ENCODE measurements at regions not wholly inside any gene's neighbourhood (a gene's known extent, or its start where the extent isn't known, plus 50 kb on each side); places are given as distances from the start of the nearest gene placed in this dataset.
A peak's percentile ranks its signal among the peaks of the same experiment; 100 is the strongest.
"Not testable (repeated sequence)": the region's sequence is repeated elsewhere in the genome, so short reads cannot be mapped to it uniquely, and the experiment has no call there.

GRCh38 chr1:199832451-199832850 is 195.1 kb upstream of the NR5A2 start:
- no peak overlapping the region for H3K4me3 ChIP-seq (ENCODE audit: low read length)
- WGBS (ENCODE audit: insufficient coverage, low lambda C conversion rate): 60% methylated on average over 1 of the region's 2 CpGs
- no peaks in the 10 kb centered on the region for H3K27me3 ChIP-seq (ENCODE audit: control insufficient read depth, insufficient read depth, low read length)
- H3K4me1 ChIP-seq (ENCODE audit: control insufficient read depth, insufficient read depth, low read length): no peaks in the 10 kb centered on the region
- DNase-seq: no peak
- peaks cover 4% of the 10 kb centered on the region for H3K9me3 ChIP-seq (ENCODE audit: control insufficient read depth, low read depth, low read length)
- no peak overlapping the region for H3K27ac ChIP-seq (ENCODE audit: low read length)
- no peaks in the 10 kb centered on the region for H3K36me3 ChIP-seq (ENCODE audit: control insufficient read depth, insufficient read depth, low read length)

- no CpG with 5 or more reads among the region's 1 CpG for WGBS (ENCODE audit: insufficient coverage, low lambda C conversion rate)
- no peak for DNase-seq
- peaks cover 4% of the 10 kb centered on the region for H3K9me3 ChIP-seq (ENCODE audit: control insufficient read depth, low read depth, low read length)
- no peaks in the 10 kb centered on the region for H3K36me3 ChIP-seq (ENCODE audit: control insufficient read depth, insufficient read depth, low read length)
- no peak overlapping the region for H3K4me3 ChIP-seq (ENCODE audit: low read length)
- no peaks in the 10 kb centered on the region for H3K27me3 ChIP-seq (ENCODE audit: control insufficient read depth, insufficient read depth, low read length)
- H3K4me1 ChIP-seq (ENCODE audit: control insufficient read depth, insufficient read depth, low read length): no peaks in the 10 kb centered on the region
- no peak overlapping the region for H3K27ac ChIP-seq (ENCODE audit: low read length)
Observed at GRCh38 chr1:199834711-199835110, 192.8 kb upstream of the NR5A2 start.

- no peaks in the 10 kb centered on the region for H3K4me1 ChIP-seq (ENCODE audit: control insufficient read depth, insufficient read depth, low read length)
- no peaks in the 10 kb centered on the region for H3K36me3 ChIP-seq (ENCODE audit: control insufficient read depth, insufficient read depth, low read length)
- H3K9me3 ChIP-seq (ENCODE audit: control insufficient read depth, low read depth, low read length): peaks cover 4% of the 10 kb centered on the region
- no peak overlapping the region for H3K27ac ChIP-seq (ENCODE audit: low read length)
- no peaks in the 10 kb centered on the region for H3K27me3 ChIP-seq (ENCODE audit: control insufficient read depth, insufficient read depth, low read length)
- H3K4me3 ChIP-seq (ENCODE audit: low read length): no peak overlapping the region
- 100% methylated on average over 1 of the region's 2 CpGs for WGBS (ENCODE audit: insufficient coverage, low lambda C conversion rate)
- no peak for DNase-seq
Observed at GRCh38 chr1:199836430-199836829, 191.1 kb upstream of the NR5A2 start.

GRCh38 chr1:199837321-199837720 is 190.2 kb upstream of the NR5A2 start:
- H3K36me3 ChIP-seq (ENCODE audit: control insufficient read depth, insufficient read depth, low read length): no peaks in the 10 kb centered on the region
- WGBS (ENCODE audit: insufficient coverage, low lambda C conversion rate): 100% methylated on average over 1 of the region's 1 CpG
- H3K9me3 ChIP-seq (ENCODE audit: control insufficient read depth, low read depth, low read length): peaks cover 4% of the 10 kb centered on the region
- no peaks in the 10 kb centered on the region for H3K27me3 ChIP-seq (ENCODE audit: control insufficient read depth, insufficient read depth, low read length)
- no peak overlapping the region for H3K4me3 ChIP-seq (ENCODE audit: low read length)
- DNase-seq: no peak
- no peaks in the 10 kb centered on the region for H3K4me1 ChIP-seq (ENCODE audit: control insufficient read depth, insufficient read depth, low read length)
- H3K27ac ChIP-seq (ENCODE audit: low read length): no peak overlapping the region

GRCh38 chr1:199839608-199840007 is 187.9 kb upstream of the NR5A2 start:
- not testable (repeated sequence) for H3K27me3 ChIP-seq (ENCODE audit: control insufficient read depth, insufficient read depth, low read length); H3K27ac ChIP-seq (ENCODE audit: low read length); H3K4me3 ChIP-seq (ENCODE audit: low read length); H3K9me3 ChIP-seq (ENCODE audit: control insufficient read depth, low read depth, low read length); H3K4me1 ChIP-seq (ENCODE audit: control insufficient read depth, insufficient read depth, low read length); H3K36me3 ChIP-seq (ENCODE audit: control insufficient read depth, insufficient read depth, low read length); DNase-seq
- 92% methylated on average over 2 of the region's 8 CpGs for WGBS (ENCODE audit: insufficient coverage, low lambda C conversion rate)

- H3K27ac ChIP-seq (ENCODE audit: low read length); H3K4me1 ChIP-seq (ENCODE audit: control insufficient read depth, insufficient read depth, low read length); H3K36me3 ChIP-seq (ENCODE audit: control insufficient read depth, insufficient read depth, low read length); H3K9me3 ChIP-seq (ENCODE audit: control insufficient read depth, low read depth, low read length); DNase-seq; H3K27me3 ChIP-seq (ENCODE audit: control insufficient read depth, insufficient read depth, low read length); H3K4me3 ChIP-seq (ENCODE audit: low read length): not testable (repeated sequence)
- WGBS (ENCODE audit: insufficient coverage, low lambda C conversion rate): no CpG with 5 or more reads among the region's 2 CpGs
Observed at GRCh38 chr1:199843096-199843495, 184.4 kb upstream of the NR5A2 start.

- Histone ChIP-seq H3K36me3 (ENCODE audit: control insufficient read depth, insufficient read depth, low read length) (no peaks in the 10 kb centered on the region), H3K27me3 (ENCODE audit: control insufficient read depth, insufficient read depth, low read length) (no peaks in the 10 kb centered on the region), H3K4me1 (ENCODE audit: control insufficient read depth, insufficient read depth, low read length) (no peaks in the 10 kb centered on the region), H3K9me3 (ENCODE audit: control insufficient read depth, low read depth, low read length) (no peaks in the 10 kb centered on the region), H3K4me3 (ENCODE audit: low read length) (no peak overlapping the region), H3K27ac (ENCODE audit: low read length) (no peak overlapping the region)
- WGBS (ENCODE audit: insufficient coverage, low lambda C conversion rate): 32% methylated on average over 2 of the region's 2 CpGs
- DNase-seq: no peak
Observed at GRCh38 chr1:199843861-199844260, 183.6 kb upstream of the NR5A2 start.

GRCh38 chr1:199847021-199847420 is 180.5 kb upstream of the NR5A2 start:
- no peaks in the 10 kb centered on the region for H3K4me1 ChIP-seq (ENCODE audit: control insufficient read depth, insufficient read depth, low read length)
- no CpG with 5 or more reads among the region's 8 CpGs for WGBS (ENCODE audit: insufficient coverage, low lambda C conversion rate)
- H3K27ac ChIP-seq (ENCODE audit: low read length): no peak overlapping the region

GRCh38 chr1:199851439-199852140 is 175.9 kb upstream of the NR5A2 start:
- H3K27me3 ChIP-seq (ENCODE audit: control insufficient read depth, insufficient read depth, low read length): no peaks in the 10 kb centered on the region
- no peaks in the 10 kb centered on the region for H3K4me1 ChIP-seq (ENCODE audit: control insufficient read depth, insufficient read depth, low read length)
- H3K9me3 ChIP-seq (ENCODE audit: control insufficient read depth, low read depth, low read length): no peaks in the 10 kb centered on the region
- H3K4me3 ChIP-seq (ENCODE audit: low read length): no peak overlapping the region
- WGBS (ENCODE audit: insufficient coverage, low lambda C conversion rate): no CpG with 5 or more reads among the region's 2 CpGs
- H3K36me3 ChIP-seq (ENCODE audit: control insufficient read depth, insufficient read depth, low read length): no peaks in the 10 kb centered on the region
- DNase-seq: peak; percentile 33 to 52
- H3K27ac ChIP-seq (ENCODE audit: low read length): no peak overlapping the region

More at GRCh38 chr1:199847021-199847420, 180.5 kb upstream of the NR5A2 start:
- Histone ChIP-seq H3K36me3 (ENCODE audit: control insufficient read depth, insufficient read depth, low read length) (no peaks in the 10 kb centered on the region), H3K9me3 (ENCODE audit: control insufficient read depth, low read depth, low read length) (no peaks in the 10 kb centered on the region), H3K27me3 (ENCODE audit: control insufficient read depth, insufficient read depth, low read length) (no peaks in the 10 kb centered on the region), H3K4me3 (ENCODE audit: low read length) (no peak overlapping the region)
- DNase-seq: no peak

- no peaks in the 10 kb centered on the region for H3K36me3 ChIP-seq (ENCODE audit: control insufficient read depth, insufficient read depth, low read length)
- 90% methylated on average over 2 of the region's 3 CpGs for WGBS (ENCODE audit: insufficient coverage, low lambda C conversion rate)
- no peak for DNase-seq
- H3K27ac ChIP-seq (ENCODE audit: low read length): no peak overlapping the region
- H3K9me3 ChIP-seq (ENCODE audit: control insufficient read depth, low read depth, low read length): no peaks in the 10 kb centered on the region
- no peak overlapping the region for H3K4me3 ChIP-seq (ENCODE audit: low read length)
- H3K4me1 ChIP-seq (ENCODE audit: control insufficient read depth, insufficient read depth, low read length): no peaks in the 10 kb centered on the region
- no peaks in the 10 kb centered on the region for H3K27me3 ChIP-seq (ENCODE audit: control insufficient read depth, insufficient read depth, low read length)
Observed at GRCh38 chr1:199854686-199855321, 172.7 kb upstream of the NR5A2 start.

GRCh38 chr1:199855580-199855979 is 171.9 kb upstream of the NR5A2 start:
- no peak for DNase-seq
- 90% methylated on average over 2 of the region's 4 CpGs for WGBS (ENCODE audit: insufficient coverage, low lambda C conversion rate)
- H3K27ac ChIP-seq (ENCODE audit: low read length): no peak overlapping the region

More at GRCh38 chr1:199855580-199855979, 171.9 kb upstream of the NR5A2 start:
- Histone ChIP-seq H3K9me3 (ENCODE audit: control insufficient read depth, low read depth, low read length) (no peaks in the 10 kb centered on the region), H3K36me3 (ENCODE audit: control insufficient read depth, insufficient read depth, low read length) (no peaks in the 10 kb centered on the region), H3K4me1 (ENCODE audit: control insufficient read depth, insufficient read depth, low read length) (no peaks in the 10 kb centered on the region), H3K4me3 (ENCODE audit: low read length) (no peak overlapping the region), H3K27me3 (ENCODE audit: control insufficient read depth, insufficient read depth, low read length) (no peaks in the 10 kb centered on the region)
